ENCODE measurements at regions not wholly inside any gene's neighbourhood (a gene's known extent, or its start where the extent isn't known, plus 50 kb on each side); places are given as distances from the start of the nearest gene placed in this dataset.

GRCh38 chr14:56027421-56027820 is 90.8 kb upstream of the PELI2 start:
- no peaks in the 10 kb centered on the region for H3K9me3 Mint-ChIP-seq (ENCODE audit: unreplicated experiment)
- no peak for TF ChIP-seq CTCF (IDR thresholded peaks at IDR 0.05; ENCODE audit: insufficient read depth in 1 of 2, low read depth in 1 of 2, low read length in 1 of 2, severe bottlenecking in 1 of 2, unreplicated experiment in 1 of 2)
- H3K36me3 ChIP-seq (ENCODE audit: control insufficient read depth, insufficient read depth, low read length), result no peaks in the 10 kb centered on the region
- POLR2A ChIA-PET, result no interaction called here
- no peaks in the 10 kb centered on the region for H3K27me3 ChIP-seq (replicated peaks; ENCODE audit: control insufficient read depth, insufficient read depth, low read length)
- no peak overlapping the region for H3K4me3 Mint-ChIP-seq (ENCODE audit: unreplicated experiment)
- no peak overlapping the region for H3K4me3 ChIP-seq (ENCODE audit: low read depth, low read length)
- H3K27me3 Mint-ChIP-seq (ENCODE audit: insufficient read depth, unreplicated experiment), result peaks cover 6% of the 10 kb centered on the region
- intact Hi-C loops (cut with micrococcal nuclease; ENCODE audit: unreplicated experiment), result no loop called here
- H3K4me1 Mint-ChIP-seq (ENCODE audit: low read depth, unreplicated experiment), result no peaks in the 10 kb centered on the region
- BruUV-seq (replicated peaks), result no TSS peak
- no peaks in the 10 kb centered on the region for H3K36me3 Mint-ChIP-seq (ENCODE audit: insufficient read depth, unreplicated experiment)
- no peak for DNase-seq
- no peaks in the 10 kb centered on the region for H3K4me1 ChIP-seq
- H3K9me3 ChIP-seq, result no peaks in the 10 kb centered on the region
- CTCF ChIA-PET, result no interaction called here
- H3K27ac Mint-ChIP-seq (ENCODE audit: unreplicated experiment), result no peak overlapping the region

- ChIA-PET CTCF (no interaction called here), POLR2A (no interaction called here)
- no peaks in the 10 kb centered on the region for H3K4me1 ChIP-seq
- no peaks in the 10 kb centered on the region for H3K9me3 ChIP-seq
- intact Hi-C loops (cut with micrococcal nuclease; ENCODE audit: unreplicated experiment), result no loop called here
- Mint-ChIP-seq H3K4me3 (ENCODE audit: unreplicated experiment) (no peak overlapping the region), H3K4me1 (ENCODE audit: low read depth, unreplicated experiment) (no peaks in the 10 kb centered on the region), H3K27me3 (ENCODE audit: insufficient read depth, unreplicated experiment) (peaks cover 6% of the 10 kb centered on the region), H3K27ac (ENCODE audit: unreplicated experiment) (no peak overlapping the region), H3K9me3 (ENCODE audit: unreplicated experiment) (no peaks in the 10 kb centered on the region), H3K36me3 (ENCODE audit: insufficient read depth, unreplicated experiment) (no peaks in the 10 kb centered on the region)
- H3K36me3 ChIP-seq (ENCODE audit: control insufficient read depth, insufficient read depth, low read length), result no peaks in the 10 kb centered on the region
- DNase-seq, result no peak
- H3K27me3 ChIP-seq (replicated peaks; ENCODE audit: control insufficient read depth, insufficient read depth, low read length), result no peaks in the 10 kb centered on the region
- no peak overlapping the region for H3K4me3 ChIP-seq (ENCODE audit: low read depth, low read length)
- TF ChIP-seq CTCF (IDR thresholded peaks at IDR 0.05; ENCODE audit: insufficient read depth in 1 of 2, low read depth in 1 of 2, low read length in 1 of 2, severe bottlenecking in 1 of 2, unreplicated experiment in 1 of 2), result no peak
- no TSS peak for BruUV-seq (replicated peaks)
These were observed 90.1 kb upstream of the PELI2 start for GRCh38 chr14:56027916-56028712.

GRCh38 chr14:56036353-56036752 is 81.9 kb upstream of the PELI2 start:
- Mint-ChIP-seq H3K4me1 (ENCODE audit: low read depth, unreplicated experiment) (no peaks in the 10 kb centered on the region), H3K27me3 (ENCODE audit: insufficient read depth, unreplicated experiment) (no peaks in the 10 kb centered on the region)
- CTCF ChIA-PET, result no interaction called here

More at GRCh38 chr14:56036353-56036752, 81.9 kb upstream of the PELI2 start:
- POLR2A ChIA-PET, result no interaction called here
- Mint-ChIP-seq H3K9me3 (ENCODE audit: unreplicated experiment) (no peaks in the 10 kb centered on the region), H3K4me3 (ENCODE audit: unreplicated experiment) (no peak overlapping the region), H3K36me3 (ENCODE audit: insufficient read depth, unreplicated experiment) (no peaks in the 10 kb centered on the region), H3K27ac (ENCODE audit: unreplicated experiment) (no peak overlapping the region)
- Histone ChIP-seq H3K36me3 (ENCODE audit: control insufficient read depth, insufficient read depth, low read length) (no peaks in the 10 kb centered on the region), H3K27me3 (replicated peaks; ENCODE audit: control insufficient read depth, insufficient read depth, low read length) (no peaks in the 10 kb centered on the region), H3K9me3 (no peaks in the 10 kb centered on the region), H3K4me3 (ENCODE audit: low read depth, low read length) (no peak overlapping the region), H3K4me1 (no peaks in the 10 kb centered on the region)
- no TSS peak for BruUV-seq (replicated peaks)
- DNase-seq, result no peak
- TF ChIP-seq CTCF (IDR thresholded peaks at IDR 0.05; ENCODE audit: insufficient read depth in 1 of 2, low read depth in 1 of 2, low read length in 1 of 2, severe bottlenecking in 1 of 2, unreplicated experiment in 1 of 2), result no peak
- intact Hi-C loops (cut with micrococcal nuclease; ENCODE audit: unreplicated experiment), result no loop called here
